ENCODE measurements at regions not wholly inside any gene's neighbourhood (a gene's known extent, or its start where the extent isn't known, plus 50 kb on each side); places are given as distances from the start of the nearest gene placed in this dataset.

DNA sequence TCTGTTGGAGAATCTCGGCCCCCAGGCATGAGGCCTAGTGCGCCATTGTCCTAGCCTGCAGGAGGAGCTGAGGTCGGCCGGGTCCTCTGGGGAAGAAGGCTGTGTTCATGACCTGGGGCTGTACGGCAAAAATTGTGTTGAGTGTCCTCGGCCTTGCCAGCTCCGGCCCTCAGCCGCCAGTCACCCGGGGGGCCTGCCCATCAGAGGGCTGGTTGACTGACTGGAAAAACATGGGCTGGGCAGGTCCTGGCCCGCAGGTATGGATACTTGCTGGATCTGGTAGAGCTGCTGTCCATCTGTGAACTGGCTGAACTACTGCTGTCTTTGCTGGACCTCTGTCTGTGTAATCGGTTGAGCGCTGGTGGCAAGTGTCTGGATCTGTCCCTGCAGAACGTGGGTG is 136.7 kb upstream of the GAS1 start:
- TF ChIP-seq, protein P1, sequence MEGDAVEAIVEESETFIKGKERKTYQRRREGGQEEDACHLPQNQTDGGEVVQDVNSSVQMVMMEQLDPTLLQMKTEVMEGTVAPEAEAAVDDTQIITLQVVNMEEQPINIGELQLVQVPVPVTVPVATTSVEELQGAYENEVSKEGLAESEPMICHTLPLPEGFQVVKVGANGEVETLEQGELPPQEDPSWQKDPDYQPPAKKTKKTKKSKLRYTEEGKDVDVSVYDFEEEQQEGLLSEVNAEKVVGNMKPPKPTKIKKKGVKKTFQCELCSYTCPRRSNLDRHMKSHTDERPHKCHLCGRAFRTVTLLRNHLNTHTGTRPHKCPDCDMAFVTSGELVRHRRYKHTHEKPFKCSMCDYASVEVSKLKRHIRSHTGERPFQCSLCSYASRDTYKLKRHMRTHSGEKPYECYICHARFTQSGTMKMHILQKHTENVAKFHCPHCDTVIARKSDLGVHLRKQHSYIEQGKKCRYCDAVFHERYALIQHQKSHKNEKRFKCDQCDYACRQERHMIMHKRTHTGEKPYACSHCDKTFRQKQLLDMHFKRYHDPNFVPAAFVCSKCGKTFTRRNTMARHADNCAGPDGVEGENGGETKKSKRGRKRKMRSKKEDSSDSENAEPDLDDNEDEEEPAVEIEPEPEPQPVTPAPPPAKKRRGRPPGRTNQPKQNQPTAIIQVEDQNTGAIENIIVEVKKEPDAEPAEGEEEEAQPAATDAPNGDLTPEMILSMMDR (IDR thresholded peaks at IDR 0.05; ENCODE audit: low read depth, low read length, missing control alignments), result no peak
- no peak for DNase-seq (ENCODE audit: extremely low read depth, low read depth)
- H3K4me3 ChIP-seq (replicated peaks; ENCODE audit: low read depth, low read length), result no peak overlapping the region

DNA sequence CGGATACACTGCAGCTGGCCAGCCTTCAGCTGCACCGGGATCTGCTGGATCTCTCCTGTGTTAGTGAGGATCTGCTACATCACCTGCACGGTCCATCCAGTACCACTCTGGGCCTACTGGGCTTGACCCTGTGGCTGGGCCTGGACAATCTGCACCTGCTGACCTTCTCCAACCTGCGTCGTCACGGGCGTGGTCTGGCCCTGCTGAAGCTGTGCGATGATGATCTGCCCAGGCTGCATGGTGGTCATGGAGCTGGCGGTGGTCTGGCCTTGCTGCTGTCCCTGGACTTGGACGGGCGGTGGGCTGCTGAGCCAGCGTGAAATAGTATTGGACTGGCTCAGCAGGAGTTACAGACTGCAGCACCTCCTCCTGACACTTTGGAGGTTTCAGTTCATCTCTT is 137.1 kb upstream of the GAS1 start:
- H3K4me3 ChIP-seq (replicated peaks; ENCODE audit: low read depth, low read length), result no peak overlapping the region
- TF ChIP-seq, protein P1 (IDR thresholded peaks at IDR 0.05; ENCODE audit: low read depth, low read length, missing control alignments), result no peak
- DNase-seq (ENCODE audit: extremely low read depth, low read depth), result no peak

DNA sequence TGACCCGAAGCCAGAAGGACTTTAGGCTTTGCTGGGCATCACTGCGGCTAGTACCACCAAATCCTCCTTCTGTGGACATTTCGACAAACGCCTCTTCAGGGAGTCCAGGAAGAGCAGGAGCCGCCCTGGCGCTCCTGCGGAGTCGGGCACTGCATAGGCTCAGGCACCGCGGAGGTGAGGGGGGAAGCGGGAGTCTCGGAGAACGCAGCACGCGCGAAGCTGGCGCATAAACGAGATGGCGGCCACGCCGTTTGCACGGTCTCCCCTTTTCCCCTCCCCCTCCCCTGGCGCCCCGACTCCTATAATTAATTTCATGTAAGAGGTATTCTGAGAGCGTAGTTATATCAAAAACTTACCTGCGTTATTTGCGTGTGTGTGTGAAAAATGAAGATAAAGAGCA is 137.8 kb upstream of the GAS1 start:
- H3K4me3 ChIP-seq (replicated peaks; ENCODE audit: low read depth, low read length), result no peak overlapping the region
- no peak for DNase-seq (ENCODE audit: extremely low read depth, low read depth)
- TF ChIP-seq, protein P1 (IDR thresholded peaks at IDR 0.05; ENCODE audit: low read depth, low read length, missing control alignments), result no peak

DNA sequence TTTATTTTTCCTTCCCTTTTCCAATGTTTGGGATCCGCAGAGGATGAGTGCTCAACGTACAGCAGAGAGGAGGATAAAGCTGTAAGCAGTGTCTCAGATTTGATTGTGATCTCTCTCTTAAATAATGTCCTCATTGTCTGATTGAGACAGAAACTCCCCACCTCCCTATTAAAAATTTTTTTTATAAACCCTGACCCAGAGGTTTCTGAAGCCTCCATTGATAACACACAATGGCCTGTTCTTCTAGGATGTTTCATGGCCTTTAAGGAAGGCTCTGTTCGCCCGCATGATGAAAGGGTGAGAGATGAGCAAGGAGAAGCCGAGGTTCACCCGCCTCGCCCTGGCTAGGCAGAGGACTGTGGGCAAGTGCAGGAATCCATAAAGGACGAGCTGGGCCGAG is 138.2 kb upstream of the GAS1 start:
- DNase-seq (ENCODE audit: extremely low read depth, low read depth), result no peak
- TF ChIP-seq, protein P1 (IDR thresholded peaks at IDR 0.05; ENCODE audit: low read depth, low read length, missing control alignments), result no peak
- no peak overlapping the region for H3K4me3 ChIP-seq (replicated peaks; ENCODE audit: low read depth, low read length)

DNA sequence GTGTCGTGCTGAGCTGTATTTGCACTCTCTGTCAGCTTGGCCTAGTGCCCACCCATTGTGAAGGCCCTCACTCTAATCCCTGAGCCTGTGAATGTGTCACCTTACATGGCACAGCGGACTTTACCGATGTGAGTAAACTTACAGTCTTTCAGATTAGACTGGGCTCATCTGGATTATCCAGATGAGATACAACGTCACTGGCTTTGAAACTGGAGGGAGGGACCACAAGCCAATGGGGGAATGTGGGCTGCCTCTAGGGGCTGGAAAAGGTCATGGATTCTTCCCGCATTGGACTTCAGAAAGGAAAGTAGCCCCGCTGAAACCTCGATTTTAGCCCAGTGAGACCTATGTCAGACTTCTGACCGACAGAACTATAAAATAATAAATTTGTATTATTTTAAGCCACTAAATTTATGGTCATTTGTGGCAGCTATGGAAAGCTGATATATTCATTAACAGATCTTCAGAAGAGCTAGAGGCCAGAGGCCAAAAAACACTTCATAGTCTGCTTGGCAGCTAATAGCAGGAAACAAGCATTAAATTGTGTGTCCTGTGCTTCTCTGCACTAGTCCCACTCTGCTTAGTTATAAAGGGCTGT is 139.0 kb upstream of the GAS1 start:
- H3K4me3 ChIP-seq (replicated peaks; ENCODE audit: low read depth, low read length), result no peak overlapping the region
- DNase-seq (ENCODE audit: extremely low read depth, low read depth), result no peak
- TF ChIP-seq, protein P1 (IDR thresholded peaks at IDR 0.05; ENCODE audit: low read depth, low read length, missing control alignments), result no peak

DNA sequence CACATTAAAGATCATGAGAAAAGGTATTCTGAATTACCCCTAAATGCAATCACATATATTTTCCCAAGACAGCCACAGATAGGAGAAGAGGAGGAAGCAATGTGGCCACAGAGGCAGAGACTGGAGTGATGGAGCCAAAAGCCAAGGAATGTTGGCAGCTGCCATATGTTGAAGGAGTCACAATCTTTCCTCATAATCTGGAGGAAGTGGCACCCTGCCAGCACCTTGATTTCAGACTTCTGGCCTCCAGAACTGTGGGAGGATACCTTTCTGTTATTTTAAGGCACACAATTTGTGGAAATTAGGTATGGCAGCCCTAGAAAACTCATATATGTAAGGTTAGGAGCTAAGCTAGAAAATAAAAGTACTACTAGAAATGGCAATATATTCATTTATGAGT is 139.9 kb upstream of the GAS1 start:
- no peak for DNase-seq (ENCODE audit: extremely low read depth, low read depth)

More for the DNA sequence above, 139.9 kb upstream of the GAS1 start:
- TF ChIP-seq, protein P1 (IDR thresholded peaks at IDR 0.05; ENCODE audit: low read depth, low read length, missing control alignments), result no peak
- no peak overlapping the region for H3K4me3 ChIP-seq (replicated peaks; ENCODE audit: low read depth, low read length)

Data from HFF-Myc (cell line).